ENCODE measurements at regions not wholly inside any gene's neighbourhood (a gene's known extent, or its start where the extent isn't known, plus 50 kb on each side); places are given as distances from the start of the nearest gene placed in this dataset.

DNA sequence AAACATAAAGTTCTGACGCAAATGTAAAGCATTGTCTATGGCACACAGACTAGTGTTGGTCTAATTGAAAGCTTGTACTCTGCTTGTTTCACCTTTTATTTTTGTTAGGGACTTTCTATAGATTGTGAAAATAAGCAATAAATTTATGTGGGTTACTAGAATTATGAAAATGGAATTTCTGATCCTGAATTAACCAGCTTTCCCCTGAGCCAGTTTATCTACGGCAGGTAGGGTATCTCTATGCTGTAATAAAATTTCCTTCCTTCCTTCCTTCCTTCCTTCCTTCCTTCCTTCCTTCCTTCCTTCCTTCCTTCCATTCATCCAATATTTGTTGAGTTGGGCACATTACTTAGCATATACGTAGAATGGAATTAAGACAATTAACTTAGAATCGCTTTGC is 362.6 kb upstream of the SPRED2 start:
- TF ChIP-seq CTCF (CRISPR knock-in tag; IDR thresholded peaks at IDR 0.05), result no peak
- no peak for TF ChIP-seq CEBPB (IDR thresholded peaks at IDR 0.05; ENCODE audit: borderline replicate concordance, low read depth, low read length)
